HCEC 1CT (cell line): ENCODE measurements at regions not wholly inside any gene's neighbourhood (a gene's known extent, or its start where the extent isn't known, plus 50 kb on each side); places are given as distances from the start of the nearest gene placed in this dataset.
"Not testable (repeated sequence)": the region's sequence is repeated elsewhere in the genome, so short reads cannot be mapped to it uniquely, and the experiment has no call there.

Experiments used
- DNase-seq: peaks from one replicate; pipeline ENCODE4 v3.0.0-alpha.2; 2017

GRCh38 chr9:74373348-74373747 is 123.8 kb upstream of the RORB start:
- no peak for DNase-seq

- DNase-seq, result peak; percentile 25
Observed at GRCh38 chr9:74379718-74380117, 117.4 kb upstream of the RORB start.

DNA sequence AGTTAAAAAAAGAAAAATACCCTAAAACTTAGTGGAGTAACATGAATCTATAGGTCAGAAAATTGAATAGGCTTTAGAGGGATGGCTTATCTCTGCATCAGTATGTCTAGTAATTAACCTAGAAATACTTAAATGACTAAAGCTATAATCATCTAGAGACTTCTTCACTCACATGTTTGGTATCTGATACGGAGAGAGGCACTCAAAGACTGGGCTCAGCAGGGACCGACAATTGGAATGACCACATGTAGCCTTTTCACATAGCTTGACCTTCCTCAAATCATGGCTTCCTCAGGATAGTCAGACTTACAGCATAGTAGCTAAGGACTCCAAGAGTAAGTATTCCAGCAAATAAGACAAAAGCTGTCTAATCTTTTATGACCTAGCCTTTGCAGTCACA is 105.3 kb upstream of the RORB start:
- DNase-seq, result no peak

GRCh38 chr9:74403581-74403980 is 93.6 kb upstream of the RORB start:
- no peak for DNase-seq

DNA sequence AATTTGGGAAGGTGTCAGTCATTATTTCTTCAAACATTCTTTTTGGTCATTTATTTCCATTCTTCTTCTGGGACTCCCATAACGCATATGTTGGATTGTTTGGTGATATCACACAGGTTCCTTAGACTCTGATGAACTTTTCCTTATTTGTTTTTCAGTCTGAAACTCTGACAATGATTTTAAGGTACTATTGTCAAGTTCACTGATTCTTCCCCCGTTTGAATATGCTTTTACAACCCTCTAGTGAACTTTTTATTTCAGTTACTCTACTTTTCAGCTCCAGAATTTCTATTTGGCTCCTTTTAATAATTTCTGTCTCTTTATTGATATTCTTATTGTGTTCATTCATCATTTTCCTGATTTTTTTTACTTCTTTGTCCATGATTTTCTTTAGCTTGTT is 92.5 kb upstream of the RORB start:
- DNase-seq, result no peak

GRCh38 chr9:74407166-74407565 is 90.0 kb upstream of the RORB start:
- no peak for DNase-seq

- no peak for DNase-seq
Observed at GRCh38 chr9:74412236-74412979, 84.7 kb upstream of the RORB start.

DNA sequence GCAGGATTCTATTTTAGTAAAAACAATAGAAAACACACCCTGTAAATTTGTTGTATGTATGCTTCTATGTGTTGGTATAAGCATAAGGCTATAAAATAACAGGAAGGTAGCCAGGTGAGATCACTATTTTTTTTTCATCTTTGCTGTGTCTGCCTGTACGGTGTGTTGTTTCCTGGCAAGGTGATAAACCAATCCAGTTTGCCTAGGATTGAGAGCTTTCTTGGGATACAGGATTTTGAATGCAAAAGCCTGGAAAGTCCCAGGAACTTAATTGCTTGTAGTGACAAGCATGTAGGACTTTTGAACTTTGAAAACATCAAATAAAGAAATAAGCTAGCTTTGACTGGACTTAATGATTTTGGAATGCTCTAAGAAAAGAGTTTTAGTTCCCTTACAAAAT is 83.3 kb upstream of the RORB start:
- no peak for DNase-seq

DNA sequence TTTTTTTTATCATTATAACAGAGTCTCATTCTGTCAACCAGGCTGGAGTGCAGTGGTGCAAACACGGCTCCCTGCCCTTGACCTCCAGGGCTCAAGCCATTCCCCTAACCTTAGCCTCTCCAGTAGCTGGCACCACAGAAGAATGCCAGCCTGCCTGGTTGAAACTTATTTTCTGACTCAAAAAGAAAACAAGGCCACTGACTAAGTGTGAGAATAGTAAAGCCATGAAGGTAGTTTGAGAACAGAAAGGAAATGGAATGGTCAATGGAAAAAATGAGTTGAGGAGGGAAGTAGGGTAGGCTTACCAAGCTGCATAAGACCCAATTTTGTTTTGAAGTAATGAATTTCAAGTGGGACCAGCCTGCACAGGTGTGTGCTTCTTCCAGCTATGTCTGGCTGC is 82.8 kb upstream of the RORB start:
- no peak for DNase-seq

DNA sequence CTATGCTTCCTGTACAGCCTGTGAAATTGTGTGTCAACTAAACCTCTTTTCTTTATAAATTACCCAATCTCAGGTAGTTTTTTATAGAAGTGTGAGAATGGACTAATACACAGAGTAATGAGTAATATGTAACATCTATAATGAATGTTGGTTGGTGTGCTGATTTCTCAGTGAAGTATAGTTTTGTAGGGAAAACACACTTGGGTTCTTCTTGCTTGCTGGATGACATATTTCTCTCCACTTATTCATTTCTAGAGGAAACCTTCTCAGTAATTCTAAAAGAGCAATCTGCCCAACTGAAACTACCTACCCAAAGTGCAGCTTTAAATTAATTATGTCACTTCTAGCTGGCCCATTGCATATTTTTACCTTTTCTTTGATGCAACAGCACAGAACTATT is 81.1 kb upstream of the RORB start:
- DNase-seq, result no peak

- DNase-seq, result not testable (repeated sequence)
Observed at GRCh38 chr9:74424488-74424887, 72.6 kb upstream of the RORB start.

DNA sequence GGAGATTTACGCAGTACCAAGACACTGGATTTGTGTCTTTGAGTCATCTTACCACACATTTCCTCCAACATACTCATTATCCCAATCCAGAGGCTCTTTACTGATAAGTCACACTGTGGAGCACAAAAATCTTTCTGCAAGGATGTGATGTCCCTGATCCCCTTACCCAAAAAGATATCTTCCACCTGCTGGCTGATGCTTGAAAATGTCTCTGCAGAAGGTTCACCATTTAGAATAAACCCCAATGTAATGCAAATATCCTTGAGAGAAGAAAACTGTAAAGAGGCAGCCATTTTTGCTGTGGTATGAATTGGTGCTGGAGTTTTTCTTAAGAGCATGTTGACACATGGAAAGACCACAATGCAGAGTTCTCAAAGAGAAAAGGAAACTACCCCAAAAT is 65.7 kb upstream of the RORB start:
- DNase-seq, result peak; percentile 7

GRCh38 chr9:74443036-74443750 is 53.9 kb upstream of the RORB start:
- DNase-seq, result peak; percentile 47

DNA sequence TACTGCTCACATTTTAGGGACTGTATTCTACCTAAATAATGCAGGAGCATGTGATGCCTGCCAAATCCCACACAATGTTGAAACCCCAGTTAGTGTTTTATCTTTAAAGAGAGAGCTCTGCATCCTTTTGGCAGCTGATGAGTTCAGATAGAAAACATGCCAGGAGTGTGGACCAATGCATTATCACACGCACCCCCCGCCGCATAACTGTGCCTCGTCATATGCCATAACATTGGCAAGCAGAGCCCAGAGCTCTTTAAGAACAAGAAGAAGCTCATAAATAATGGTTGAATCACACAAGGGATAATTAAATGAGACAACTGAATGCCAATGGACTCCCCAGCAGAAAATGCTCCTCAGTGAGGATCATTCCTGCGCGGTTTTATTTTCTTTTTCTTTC is 52.8 kb upstream of the RORB start:
- DNase-seq, result no peak
